T-helper 9 cell (primary cell): ENCODE measurements at regions not wholly inside any gene's neighbourhood (a gene's known extent, or its start where the extent isn't known, plus 50 kb on each side); places are given as distances from the start of the nearest gene placed in this dataset.

ENCODE experiments used
- DNase-seq: peaks from one replicate; pipeline ENCODE4 v3.0.0-alpha.2; 2020

- no peak for DNase-seq
These were observed 536.0 kb downstream of the NPHP4 start for GRCh38 chr1:5456090-5456811.

DNA sequence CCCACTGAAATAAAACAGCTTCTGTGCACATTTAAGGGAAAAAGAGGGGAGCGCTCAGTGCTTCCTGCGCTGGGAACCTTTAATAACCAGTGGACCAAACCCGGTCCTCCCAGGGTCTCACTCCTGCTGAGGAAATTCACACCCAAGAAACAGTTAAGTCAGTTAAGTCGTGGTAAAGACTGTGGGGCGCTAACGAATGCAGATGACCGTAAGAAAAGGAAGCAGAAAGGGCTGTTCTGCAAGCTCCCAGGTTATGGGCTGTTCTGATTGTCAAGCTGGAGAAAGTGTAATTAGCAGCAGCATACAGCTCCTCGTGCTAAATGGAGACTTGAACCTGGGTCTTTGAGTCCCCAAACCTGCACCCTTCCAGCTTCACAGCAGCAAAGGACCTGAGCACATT lies 536.6 kb downstream of the NPHP4 start:
- DNase-seq: no peak

DNA sequence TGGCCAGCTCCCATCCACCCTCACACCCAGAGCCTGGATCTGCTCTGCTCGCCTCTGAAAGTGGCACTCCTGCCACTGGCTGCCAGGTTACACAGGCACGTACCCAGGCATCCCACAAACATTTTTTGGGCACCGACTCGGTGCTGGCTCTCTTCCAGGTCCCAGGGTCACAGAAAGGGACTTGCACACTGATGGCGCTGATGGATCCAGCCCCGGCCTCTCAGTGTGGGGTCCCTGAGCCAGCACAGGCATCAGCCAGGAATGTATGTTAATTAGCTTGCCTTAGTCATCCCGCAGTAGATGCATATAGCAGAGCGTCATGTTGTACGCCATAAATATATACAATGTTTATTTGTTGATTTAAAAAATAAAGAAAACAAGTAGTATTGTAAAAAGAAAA lies 537.2 kb downstream of the NPHP4 start:
- DNase-seq: no peak

- DNase-seq: no peak
These were observed 538.9 kb downstream of the NPHP4 start for GRCh38 chr1:5453347-5453746.

DNA sequence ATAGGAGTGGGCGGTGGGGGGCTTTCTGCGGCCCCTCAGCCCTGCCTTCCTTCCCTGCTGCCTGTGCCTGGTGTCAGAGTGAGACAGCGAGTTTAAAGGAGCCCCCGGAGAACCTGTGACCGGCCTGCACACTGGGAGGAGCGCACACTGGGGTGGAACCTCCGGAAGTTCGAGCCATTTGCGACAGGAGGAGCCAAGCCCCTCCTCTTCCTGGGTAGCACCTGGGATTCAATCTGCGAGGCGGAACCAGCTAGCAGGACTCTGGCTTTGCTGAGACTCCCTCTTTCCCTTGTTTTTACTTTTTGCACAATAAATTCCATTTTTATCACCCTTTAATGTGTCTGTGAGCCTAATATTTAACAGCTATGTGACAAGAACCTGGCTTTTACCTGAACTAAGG lies 540.6 kb downstream of the NPHP4 start:
- no peak for DNase-seq

GRCh38 chr1:5448486-5448885 lies 543.7 kb downstream of the NPHP4 start:
- peak; percentile 10 for DNase-seq

DNA sequence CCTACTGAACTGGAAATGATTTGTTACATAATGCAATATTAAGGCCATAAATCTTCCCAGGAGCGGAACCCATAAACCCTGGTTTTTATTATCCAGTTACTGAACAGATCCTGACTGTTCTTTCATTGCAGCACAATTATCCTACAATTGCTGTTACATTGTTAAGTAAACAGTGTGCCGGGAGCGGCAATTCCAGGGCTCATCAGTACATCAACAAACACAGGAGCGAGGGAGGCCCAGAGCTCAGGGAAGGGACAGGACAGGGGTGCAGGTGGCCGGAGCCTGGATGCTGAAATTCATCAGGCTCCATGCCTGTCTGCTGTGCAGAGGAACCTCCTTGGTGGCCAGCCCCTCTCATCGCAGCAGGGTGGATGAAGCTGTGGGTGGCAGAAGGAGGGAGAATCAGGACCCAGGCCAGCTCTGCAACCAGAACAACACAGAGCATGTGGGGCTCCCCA lies 544.7 kb downstream of the NPHP4 start:
- DNase-seq: no peak

DNA sequence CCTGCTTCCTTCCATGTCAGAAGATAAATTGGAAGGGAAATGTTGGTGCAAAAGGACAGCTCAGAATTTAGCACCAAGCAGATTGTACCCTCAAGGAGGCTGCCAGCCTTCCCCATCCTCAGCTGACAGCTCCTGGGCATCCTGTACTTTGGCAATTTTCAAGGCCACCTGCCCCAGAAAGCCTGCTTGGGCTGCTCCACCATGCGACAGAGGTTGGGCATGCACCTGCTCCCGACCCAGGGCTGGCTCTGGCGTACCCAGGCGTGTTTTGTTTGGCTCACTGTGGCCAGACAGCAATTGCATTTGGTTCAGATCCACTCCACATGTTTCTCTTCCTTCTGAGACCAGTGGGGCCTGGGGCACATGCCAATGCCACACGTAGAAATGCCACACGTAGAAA lies 547.8 kb downstream of the NPHP4 start:
- DNase-seq: no peak

- no peak for DNase-seq
These were observed 555.4 kb downstream of the NPHP4 start for GRCh38 chr1:5436808-5437207.

- no peak for DNase-seq
These were observed 556.8 kb downstream of the NPHP4 start for GRCh38 chr1:5435414-5435813.

DNA sequence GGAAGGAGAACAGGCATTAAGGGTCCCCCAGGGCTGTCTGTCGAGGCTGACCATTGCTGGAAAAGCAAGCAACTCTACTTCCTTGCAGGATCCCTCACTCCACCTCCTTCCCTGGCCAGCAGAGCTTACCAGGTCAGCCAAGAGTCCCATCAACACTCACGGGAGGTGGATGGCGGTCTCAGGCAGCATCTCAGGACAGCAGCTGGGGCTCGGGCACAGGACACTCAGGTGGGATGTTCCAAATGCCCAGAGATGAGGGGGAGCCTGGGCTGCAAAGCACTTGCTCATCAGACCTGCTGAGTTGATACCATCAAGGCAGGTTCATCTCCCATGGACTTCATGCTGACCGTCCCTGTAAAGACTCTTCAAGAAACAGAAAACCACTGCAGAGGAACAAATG lies 559.8 kb downstream of the NPHP4 start:
- no peak for DNase-seq

DNA sequence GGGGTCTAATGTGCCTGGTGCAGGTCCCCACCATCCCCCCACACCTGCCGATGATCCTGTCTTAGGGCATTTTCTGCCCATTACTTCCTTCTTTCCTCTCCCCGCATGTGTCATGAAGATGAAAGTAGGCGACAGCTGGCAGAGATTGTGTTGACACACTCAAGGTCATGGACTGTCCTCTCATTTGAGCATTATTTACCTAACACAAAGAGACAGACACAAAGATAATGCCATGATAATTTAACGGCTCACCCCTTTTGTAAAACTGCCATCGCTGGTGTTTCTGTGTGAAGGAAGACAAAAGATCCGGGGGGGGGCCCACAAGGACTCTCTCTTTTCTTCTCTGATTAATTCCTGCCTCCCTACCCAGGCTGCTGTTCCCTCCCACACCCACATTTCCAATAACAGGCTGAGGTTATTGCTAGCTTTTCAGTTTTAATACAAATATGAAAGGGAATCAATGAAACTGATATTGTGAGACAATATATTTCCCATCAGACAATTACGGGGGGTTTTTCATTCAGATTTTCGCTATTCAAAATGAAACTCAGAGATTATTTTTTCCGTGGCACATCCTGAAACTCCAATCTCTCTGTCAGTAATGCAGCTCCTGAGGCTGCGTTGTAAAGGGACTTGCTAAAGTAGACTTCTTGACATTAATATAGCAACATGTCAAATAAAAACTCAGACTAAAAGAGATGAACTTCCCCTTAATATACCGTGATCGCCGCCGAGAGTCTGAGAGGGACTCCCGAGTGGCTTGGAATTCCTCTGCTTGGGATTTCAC lies 561.1 kb downstream of the NPHP4 start:
- no peak for DNase-seq

GRCh38 chr1:5430136-5430535 lies 562.1 kb downstream of the NPHP4 start:
- DNase-seq: no peak

GRCh38 chr1:5428351-5428750 lies 563.9 kb downstream of the NPHP4 start:
- DNase-seq: no peak

DNA sequence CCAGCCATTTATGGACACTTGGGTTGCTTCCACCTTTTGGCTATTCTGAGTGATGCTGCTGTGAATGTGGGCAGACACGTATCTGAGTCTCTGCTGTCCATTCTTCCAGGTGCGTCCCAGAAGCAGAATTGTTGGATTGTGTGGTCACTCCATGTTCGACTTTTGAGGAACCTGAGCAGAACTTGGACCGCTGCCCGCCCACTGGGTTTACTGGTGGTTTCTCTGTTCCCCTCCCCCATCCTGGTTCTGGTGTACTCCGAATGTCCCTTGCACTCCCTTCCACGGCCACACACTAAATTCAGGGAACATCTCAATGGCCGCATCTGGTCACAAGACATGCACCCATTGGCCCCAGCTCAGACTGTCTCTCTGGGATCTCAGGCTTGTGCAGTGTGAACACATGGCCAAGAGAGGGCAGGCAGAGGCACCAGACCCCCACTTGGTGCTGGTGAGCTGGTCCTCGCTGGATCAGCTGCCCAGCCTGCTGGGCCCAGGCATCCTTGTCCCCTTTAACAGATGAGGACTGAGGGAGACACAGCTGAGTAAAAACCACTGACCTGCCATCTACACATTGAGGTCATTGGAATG lies 565.1 kb downstream of the NPHP4 start:
- no peak for DNase-seq

- no peak for DNase-seq
These were observed 567.2 kb downstream of the NPHP4 start for GRCh38 chr1:5424802-5425703.

GRCh38 chr1:5423109-5423508 lies 569.1 kb downstream of the NPHP4 start:
- DNase-seq: peak; percentile 19

GRCh38 chr1:5419501-5419900 lies 572.7 kb downstream of the NPHP4 start:
- DNase-seq: no peak

DNA sequence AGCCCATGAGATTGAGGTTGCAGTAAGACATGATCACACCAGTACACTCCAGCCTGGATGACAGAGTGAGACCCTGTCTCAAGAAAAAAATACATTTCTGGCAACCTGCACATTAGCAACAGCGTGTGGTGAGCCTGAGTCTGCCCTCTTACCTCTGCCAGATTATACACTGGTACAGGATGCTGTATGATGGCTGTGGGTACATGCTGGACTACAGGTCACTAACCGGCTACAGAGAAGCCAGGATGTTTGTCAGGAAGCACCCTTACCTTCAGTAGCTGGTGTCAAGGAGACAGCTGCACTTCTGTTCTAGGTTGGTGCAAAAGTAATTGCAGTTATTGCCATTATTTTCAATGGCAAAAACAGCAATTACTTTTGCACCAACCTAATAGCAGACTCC lies 575.7 kb downstream of the NPHP4 start:
- DNase-seq: no peak

DNA sequence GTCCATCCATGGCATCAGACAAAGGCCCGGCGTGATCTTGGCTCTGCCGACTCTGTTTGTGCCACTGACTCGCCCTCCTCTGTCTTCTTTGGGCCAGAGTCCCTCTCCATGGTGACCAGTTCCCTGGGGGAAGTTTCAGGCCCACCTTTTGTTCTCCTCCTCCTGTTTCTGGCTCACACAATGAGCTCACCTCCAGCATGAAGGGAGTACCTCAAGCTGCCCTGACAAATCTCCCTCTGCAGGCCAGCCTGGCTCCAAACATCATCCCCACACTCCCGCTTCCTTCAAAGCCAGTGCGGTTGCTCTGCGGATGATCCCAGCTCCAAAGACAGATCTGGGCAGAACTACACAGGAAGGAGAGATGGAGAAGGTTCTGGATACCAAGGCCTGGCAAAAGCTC lies 576.6 kb downstream of the NPHP4 start:
- DNase-seq: no peak

GRCh38 chr1:5410652-5411051 lies 581.6 kb downstream of the NPHP4 start:
- DNase-seq: no peak

DNA sequence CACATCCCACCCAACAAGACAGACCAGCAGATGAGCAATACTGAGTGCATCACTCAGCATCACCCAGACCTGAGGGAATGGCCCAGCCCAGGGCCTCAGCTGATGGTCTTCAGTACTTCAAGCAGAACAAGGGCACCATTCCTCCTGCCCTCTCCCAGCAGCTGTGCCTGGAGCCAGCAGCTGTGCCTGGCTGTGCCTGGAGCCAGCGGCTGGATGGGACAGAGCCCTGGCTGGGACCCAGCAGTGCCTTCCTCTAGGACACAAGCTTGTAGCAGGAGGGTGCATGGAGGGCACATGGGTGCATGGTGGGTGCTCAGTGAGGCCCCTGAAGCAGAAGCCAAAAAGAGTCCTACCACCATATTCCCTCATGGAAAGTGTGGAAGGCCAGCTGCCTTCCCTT lies 583.8 kb downstream of the NPHP4 start:
- DNase-seq: no peak

- no peak for DNase-seq
These were observed 587.0 kb downstream of the NPHP4 start for GRCh38 chr1:5405263-5405662.
